ENCODE measurements at regions not wholly inside any gene's neighbourhood (a gene's known extent, or its start where the extent isn't known, plus 50 kb on each side); places are given as distances from the start of the nearest gene placed in this dataset.

DNA sequence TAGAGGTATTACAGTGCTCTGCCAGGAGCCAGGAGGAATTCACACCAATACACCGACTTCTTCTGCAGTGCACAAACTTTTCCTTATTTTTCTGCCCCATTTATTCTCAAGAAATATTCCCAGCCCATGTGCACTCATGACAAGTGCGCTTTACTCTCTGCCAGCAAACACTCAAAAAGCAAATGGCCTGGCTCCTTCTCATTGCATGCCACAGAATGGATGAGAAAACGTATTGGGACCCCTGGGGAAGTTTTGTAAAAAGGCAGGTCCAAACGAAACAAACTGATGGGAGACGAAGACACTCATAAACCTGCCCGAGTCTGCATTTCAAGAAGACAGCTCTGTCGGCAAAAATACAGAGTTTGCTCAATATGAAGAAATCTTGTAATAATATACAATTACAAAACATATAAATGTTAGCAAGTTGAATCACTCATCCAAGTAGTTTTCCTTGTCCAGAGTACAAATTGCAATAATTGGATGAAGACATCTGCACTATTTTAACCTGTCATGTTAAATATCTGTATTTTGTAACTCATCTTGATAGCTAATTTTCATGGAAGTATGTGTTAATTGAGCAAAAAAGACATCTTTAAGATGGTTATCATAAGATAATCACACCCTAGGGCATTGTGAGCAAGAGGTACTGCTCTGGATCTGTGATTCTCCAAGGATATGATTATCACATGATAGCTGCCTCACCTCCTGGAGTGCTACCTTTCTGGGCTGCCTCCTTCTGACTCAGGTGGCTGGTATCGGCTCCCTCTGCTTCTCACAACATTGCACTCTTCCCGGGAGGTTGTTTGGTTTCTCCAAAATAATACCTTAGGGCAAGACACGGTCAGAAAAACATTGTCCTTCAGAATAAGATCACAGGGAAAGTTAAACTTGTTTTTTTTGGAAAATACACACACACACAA, 260.8 kb upstream of the G2E3 start:
- TF ChIP-seq, protein P1, sequence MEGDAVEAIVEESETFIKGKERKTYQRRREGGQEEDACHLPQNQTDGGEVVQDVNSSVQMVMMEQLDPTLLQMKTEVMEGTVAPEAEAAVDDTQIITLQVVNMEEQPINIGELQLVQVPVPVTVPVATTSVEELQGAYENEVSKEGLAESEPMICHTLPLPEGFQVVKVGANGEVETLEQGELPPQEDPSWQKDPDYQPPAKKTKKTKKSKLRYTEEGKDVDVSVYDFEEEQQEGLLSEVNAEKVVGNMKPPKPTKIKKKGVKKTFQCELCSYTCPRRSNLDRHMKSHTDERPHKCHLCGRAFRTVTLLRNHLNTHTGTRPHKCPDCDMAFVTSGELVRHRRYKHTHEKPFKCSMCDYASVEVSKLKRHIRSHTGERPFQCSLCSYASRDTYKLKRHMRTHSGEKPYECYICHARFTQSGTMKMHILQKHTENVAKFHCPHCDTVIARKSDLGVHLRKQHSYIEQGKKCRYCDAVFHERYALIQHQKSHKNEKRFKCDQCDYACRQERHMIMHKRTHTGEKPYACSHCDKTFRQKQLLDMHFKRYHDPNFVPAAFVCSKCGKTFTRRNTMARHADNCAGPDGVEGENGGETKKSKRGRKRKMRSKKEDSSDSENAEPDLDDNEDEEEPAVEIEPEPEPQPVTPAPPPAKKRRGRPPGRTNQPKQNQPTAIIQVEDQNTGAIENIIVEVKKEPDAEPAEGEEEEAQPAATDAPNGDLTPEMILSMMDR (IDR thresholded peaks at IDR 0.05; ENCODE audit: partially characterized antibody, unreplicated experiment): no peak
- Mint-ChIP-seq H3K27ac (ENCODE audit: unreplicated experiment) (no peak overlapping the region), H3K36me3 (ENCODE audit: unreplicated experiment) (no peaks in the 10 kb centered on the region), H3K27me3 (ENCODE audit: unreplicated experiment) (no peaks in the 10 kb centered on the region), H3K9me3 (ENCODE audit: unreplicated experiment) (peaks cover 2% of the 10 kb centered on the region), H3K4me1 (ENCODE audit: low read depth, unreplicated experiment) (no peaks in the 10 kb centered on the region), H3K4me3 (ENCODE audit: unreplicated experiment) (no peak overlapping the region)
- DNase-seq: no peak

DNA sequence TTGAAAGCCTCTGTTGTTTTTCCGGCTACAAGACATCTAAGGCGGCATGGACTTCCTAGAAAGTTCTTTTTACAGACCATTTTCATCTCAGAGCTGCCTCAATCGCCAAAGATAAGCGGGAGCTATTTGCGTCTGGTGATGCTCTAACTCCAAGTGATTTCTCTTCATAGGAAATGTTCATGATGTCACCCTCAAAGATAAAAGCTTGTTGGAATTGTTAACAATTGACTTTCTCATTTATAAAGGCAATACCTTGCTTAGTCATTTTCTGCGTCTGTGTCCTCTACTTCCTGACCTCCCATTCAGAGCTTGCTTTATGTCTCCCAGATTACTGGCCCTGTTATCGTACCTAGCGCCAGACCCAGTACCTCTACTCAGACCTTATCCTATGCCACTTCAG, 259.0 kb upstream of the G2E3 start:
- DNase-seq: no peak
- no peaks in the 10 kb centered on the region for H3K36me3 Mint-ChIP-seq (ENCODE audit: unreplicated experiment)
- no peaks in the 10 kb centered on the region for H3K4me1 Mint-ChIP-seq (ENCODE audit: low read depth, unreplicated experiment)
- H3K27me3 Mint-ChIP-seq (ENCODE audit: unreplicated experiment): no peaks in the 10 kb centered on the region
- no peak overlapping the region for H3K27ac Mint-ChIP-seq (ENCODE audit: unreplicated experiment)
- no peak overlapping the region for H3K4me3 Mint-ChIP-seq (ENCODE audit: unreplicated experiment)
- TF ChIP-seq, protein P1 (IDR thresholded peaks at IDR 0.05; ENCODE audit: partially characterized antibody, unreplicated experiment): no peak
- H3K9me3 Mint-ChIP-seq (ENCODE audit: unreplicated experiment): no peaks in the 10 kb centered on the region

DNA sequence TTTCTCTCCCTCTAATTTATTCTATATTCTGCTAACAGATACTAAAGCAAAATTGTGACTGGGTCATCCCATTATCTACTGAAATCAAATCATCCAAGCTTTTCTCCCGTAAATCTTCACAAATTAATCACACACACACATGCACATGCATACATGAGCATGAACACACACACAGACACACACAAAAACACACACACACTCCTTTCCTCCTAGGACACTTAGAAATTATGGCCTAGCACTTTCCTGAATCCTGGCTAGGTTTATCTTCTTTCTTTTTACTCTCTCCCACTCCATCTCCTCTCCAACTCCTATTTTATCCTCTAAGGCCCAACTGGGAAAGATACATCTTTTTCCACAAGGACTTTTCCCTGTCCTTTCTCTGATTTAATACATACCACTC, 255.6 kb upstream of the G2E3 start:
- no peaks in the 10 kb centered on the region for H3K27me3 Mint-ChIP-seq (ENCODE audit: unreplicated experiment)
- no peaks in the 10 kb centered on the region for H3K9me3 Mint-ChIP-seq (ENCODE audit: unreplicated experiment)
- H3K4me3 Mint-ChIP-seq (ENCODE audit: unreplicated experiment): no peak overlapping the region
- H3K27ac Mint-ChIP-seq (ENCODE audit: unreplicated experiment): no peak overlapping the region
- TF ChIP-seq, protein P1 (IDR thresholded peaks at IDR 0.05; ENCODE audit: partially characterized antibody, unreplicated experiment): no peak
- H3K36me3 Mint-ChIP-seq (ENCODE audit: unreplicated experiment): no peaks in the 10 kb centered on the region
- H3K4me1 Mint-ChIP-seq (ENCODE audit: low read depth, unreplicated experiment): no peaks in the 10 kb centered on the region
- no peak for DNase-seq

DNA sequence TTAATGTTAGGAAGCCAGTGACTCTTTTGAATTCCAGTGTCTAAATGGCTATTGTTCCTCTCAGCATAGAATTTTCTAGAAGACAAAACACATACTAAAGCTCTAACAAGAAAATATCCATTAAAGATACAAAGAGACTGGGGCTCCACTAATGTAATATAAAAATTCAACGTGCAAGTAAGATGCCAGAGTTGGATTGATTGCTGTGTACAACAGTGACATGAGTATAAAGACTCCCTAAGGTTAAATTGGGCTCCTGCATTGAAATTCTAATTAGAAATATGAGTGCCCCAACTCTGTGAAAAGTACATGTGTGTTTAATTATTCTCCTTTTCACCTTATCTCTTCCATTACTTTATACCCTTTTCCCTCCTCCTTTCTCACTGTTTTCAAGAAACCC, 253.6 kb upstream of the G2E3 start:
- DNase-seq: no peak
- Mint-ChIP-seq H3K27ac (ENCODE audit: unreplicated experiment) (no peak overlapping the region), H3K4me1 (ENCODE audit: low read depth, unreplicated experiment) (no peaks in the 10 kb centered on the region), H3K4me3 (ENCODE audit: unreplicated experiment) (no peak overlapping the region), H3K27me3 (ENCODE audit: unreplicated experiment) (no peaks in the 10 kb centered on the region), H3K9me3 (ENCODE audit: unreplicated experiment) (no peaks in the 10 kb centered on the region), H3K36me3 (ENCODE audit: unreplicated experiment) (no peaks in the 10 kb centered on the region)
- TF ChIP-seq, protein P1 (IDR thresholded peaks at IDR 0.05; ENCODE audit: partially characterized antibody, unreplicated experiment): no peak

DNA sequence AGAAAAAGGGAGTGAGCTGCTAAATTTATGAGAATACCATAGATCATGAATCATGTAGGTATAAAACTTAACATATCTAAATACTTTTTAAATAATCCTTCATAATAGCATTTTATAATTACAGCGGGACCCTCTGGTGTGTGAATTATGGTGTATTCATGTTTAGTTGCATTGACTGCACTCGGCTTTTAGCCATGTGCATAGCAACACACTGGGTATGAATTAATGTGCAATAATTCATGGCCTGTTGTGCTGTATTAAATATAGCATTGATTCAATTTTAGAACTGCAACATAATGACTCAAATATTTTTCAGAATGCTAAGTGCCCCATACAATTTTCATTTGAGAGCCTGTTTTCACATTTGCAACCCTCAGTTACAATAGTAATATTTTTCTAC, 249.6 kb upstream of the G2E3 start:
- Mint-ChIP-seq H3K36me3 (ENCODE audit: unreplicated experiment) (peaks cover 4% of the 10 kb centered on the region), H3K4me1 (ENCODE audit: low read depth, unreplicated experiment) (no peaks in the 10 kb centered on the region), H3K9me3 (ENCODE audit: unreplicated experiment) (no peaks in the 10 kb centered on the region), H3K27ac (ENCODE audit: unreplicated experiment) (no peak overlapping the region), H3K4me3 (ENCODE audit: unreplicated experiment) (no peak overlapping the region), H3K27me3 (ENCODE audit: unreplicated experiment) (no peaks in the 10 kb centered on the region)
- no peak for DNase-seq
- TF ChIP-seq, protein P1 (IDR thresholded peaks at IDR 0.05; ENCODE audit: partially characterized antibody, unreplicated experiment): no peak

Data from glutamatergic neuron (in vitro differentiated cells).